HUES6 (cell line): ENCODE measurements at regions not wholly inside any gene's neighbourhood (a gene's known extent, or its start where the extent isn't known, plus 50 kb on each side); places are given as distances from the start of the nearest gene placed in this dataset.

Experiments
- H3K27ac ChIP-seq: 2 replicates; pipeline ENCODE4 v1.7.0; 2013; ENCODE audit warnings: low read depth, mild to moderate bottlenecking, low read length, inconsistent platforms
- H3K27me3 ChIP-seq: 2 replicates; pipeline ENCODE4 v1.6.1; 2013; ENCODE audit warnings: low read length; ENCODE audit not compliant: control insufficient read depth, insufficient read depth
- H3K36me3 ChIP-seq: 2 replicates; pipeline ENCODE4 v1.6.1; 2013; ENCODE audit warnings: low read length; ENCODE audit not compliant: control insufficient read depth, insufficient read depth
- H3K4me1 ChIP-seq: 2 replicates; pipeline ENCODE4 v1.6.1; 2013; ENCODE audit warnings: low read length; ENCODE audit not compliant: control insufficient read depth, insufficient read depth
- H3K4me3 ChIP-seq: 2 replicates; pipeline ENCODE4 v1.5.1; 2013; ENCODE audit warnings: low read depth, low read length
- H3K9ac ChIP-seq: one replicate; pipeline ENCODE4 v1.6.1; 2013; ENCODE audit warnings: mild to moderate bottlenecking, low read length
- H3K9me3 ChIP-seq: 2 replicates; pipeline ENCODE4 v1.6.1; 2013; ENCODE audit warnings: low read depth, low read length; ENCODE audit not compliant: control insufficient read depth, insufficient read depth

DNA sequence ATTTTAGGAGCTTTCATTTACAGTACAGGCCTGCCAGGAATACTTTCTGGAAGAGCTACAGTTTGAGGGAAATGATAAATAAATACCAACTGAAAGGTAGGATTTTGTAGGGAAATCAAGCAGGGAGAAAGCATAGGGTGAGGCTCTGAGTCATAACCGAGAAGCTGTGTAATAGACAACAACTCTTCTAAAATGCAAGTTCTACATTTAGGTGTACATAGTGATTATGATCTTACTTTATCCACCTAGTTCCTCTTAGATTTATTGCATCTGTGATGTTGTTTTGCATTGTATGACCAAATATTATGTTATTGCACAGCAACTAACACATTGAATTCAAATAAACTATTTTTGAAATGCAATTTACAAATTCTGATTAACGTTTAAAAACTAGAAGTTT, 819.3 kb downstream of the PLA2G4A start:
- Histone ChIP-seq H3K4me3 (no peak overlapping the region), H3K9me3 (no peaks in the 10 kb centered on the region), H3K27ac (no peak overlapping the region), H3K4me1 (no peaks in the 10 kb centered on the region), H3K27me3 (no peaks in the 10 kb centered on the region), H3K9ac (no peak overlapping the region), H3K36me3 (no peaks in the 10 kb centered on the region)

DNA sequence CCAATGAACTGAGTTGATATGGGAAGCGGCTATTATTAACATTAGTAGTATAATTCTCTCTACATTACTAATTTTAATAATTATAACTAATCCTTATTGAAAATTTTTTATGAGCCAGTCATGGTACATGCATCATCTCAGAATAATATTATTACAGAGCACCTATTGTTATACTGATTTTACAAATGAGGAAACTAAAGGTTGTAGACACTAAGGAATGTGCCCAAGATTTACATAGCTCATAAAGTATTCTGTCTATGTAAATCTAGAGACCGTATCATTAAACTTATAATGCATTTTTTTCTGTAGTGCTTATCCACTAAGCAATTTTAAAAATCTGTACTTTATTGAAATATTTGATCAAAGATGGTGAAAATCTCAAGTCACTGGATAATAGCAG, 825.9 kb downstream of the PLA2G4A start:
- no peak overlapping the region for H3K9ac ChIP-seq
- no peaks in the 10 kb centered on the region for H3K27me3 ChIP-seq
- H3K4me1 ChIP-seq, result no peaks in the 10 kb centered on the region
- H3K4me3 ChIP-seq, result no peak overlapping the region
- no peaks in the 10 kb centered on the region for H3K9me3 ChIP-seq
- H3K36me3 ChIP-seq, result no peaks in the 10 kb centered on the region
- H3K27ac ChIP-seq, result no peak overlapping the region

DNA sequence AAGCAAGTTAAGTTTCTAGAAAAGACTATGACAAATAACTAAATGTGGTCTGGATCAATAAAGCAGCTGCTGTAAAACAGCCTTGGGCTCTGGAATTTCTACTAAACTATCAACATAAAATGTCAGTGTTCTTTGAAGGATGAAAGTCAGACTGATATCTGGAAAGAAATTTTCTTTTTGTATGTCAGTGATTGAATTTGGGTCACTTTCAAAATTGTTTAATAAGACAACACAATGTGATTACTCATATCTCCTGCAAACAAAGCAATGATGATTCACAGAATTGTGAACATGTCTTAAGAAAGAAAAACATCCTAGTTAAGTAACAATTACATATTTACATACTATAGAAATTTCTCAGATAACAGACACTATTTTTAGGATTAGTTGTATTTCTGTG, 826.4 kb downstream of the PLA2G4A start:
- no peak overlapping the region for H3K27ac ChIP-seq
- no peaks in the 10 kb centered on the region for H3K27me3 ChIP-seq
- no peak overlapping the region for H3K9ac ChIP-seq
- H3K4me1 ChIP-seq, result no peaks in the 10 kb centered on the region
- no peaks in the 10 kb centered on the region for H3K36me3 ChIP-seq
- no peaks in the 10 kb centered on the region for H3K9me3 ChIP-seq
- H3K4me3 ChIP-seq, result no peak overlapping the region

DNA sequence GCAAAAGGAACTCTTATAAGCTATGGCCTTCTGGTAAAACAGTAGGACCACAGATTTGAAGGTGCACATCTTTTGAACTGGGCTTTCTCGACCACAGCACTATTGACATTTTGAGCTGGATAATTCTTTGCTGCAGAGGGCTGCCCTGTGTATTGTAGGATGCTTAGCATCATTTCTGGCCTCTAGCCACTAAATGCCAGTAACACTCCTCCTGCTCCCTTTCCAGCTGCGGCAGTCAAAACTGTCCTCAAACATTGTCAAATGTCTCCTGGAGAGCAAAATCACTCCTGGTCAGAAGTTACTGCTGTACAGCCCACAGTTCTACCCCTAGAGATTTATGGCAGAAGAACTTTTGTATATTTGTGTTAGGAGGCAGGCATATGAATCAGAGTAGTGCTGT, 836.7 kb downstream of the PLA2G4A start:
- no peak overlapping the region for H3K27ac ChIP-seq
- no peak overlapping the region for H3K9ac ChIP-seq
- no peaks in the 10 kb centered on the region for H3K36me3 ChIP-seq
- H3K4me3 ChIP-seq, result no peak overlapping the region
- no peaks in the 10 kb centered on the region for H3K4me1 ChIP-seq
- no peaks in the 10 kb centered on the region for H3K27me3 ChIP-seq
- H3K9me3 ChIP-seq, result no peaks in the 10 kb centered on the region

DNA sequence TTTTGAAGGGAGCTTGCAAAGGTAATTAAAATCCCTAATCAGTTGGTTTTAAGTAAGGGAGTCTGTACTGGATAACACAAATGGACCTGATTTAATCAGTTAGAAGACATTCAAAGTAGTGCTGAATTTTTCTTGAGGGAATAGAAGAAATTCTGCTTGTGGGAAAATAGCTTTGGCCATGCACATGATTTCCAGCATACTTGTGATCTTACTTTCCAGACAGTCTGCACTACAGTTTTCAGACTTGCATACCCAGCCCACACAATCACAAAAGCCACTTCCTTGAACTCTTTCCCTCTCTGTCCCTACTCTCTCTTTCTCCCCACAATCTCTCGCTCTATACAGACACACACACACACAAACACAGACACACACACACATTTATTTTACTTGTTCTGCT, 852.1 kb downstream of the PLA2G4A start:
- Histone ChIP-seq H3K9me3 (no peaks in the 10 kb centered on the region), H3K4me1 (no peaks in the 10 kb centered on the region), H3K27ac (no peak overlapping the region), H3K4me3 (no peak overlapping the region), H3K27me3 (no peaks in the 10 kb centered on the region), H3K36me3 (no peaks in the 10 kb centered on the region), H3K9ac (no peak overlapping the region)

DNA sequence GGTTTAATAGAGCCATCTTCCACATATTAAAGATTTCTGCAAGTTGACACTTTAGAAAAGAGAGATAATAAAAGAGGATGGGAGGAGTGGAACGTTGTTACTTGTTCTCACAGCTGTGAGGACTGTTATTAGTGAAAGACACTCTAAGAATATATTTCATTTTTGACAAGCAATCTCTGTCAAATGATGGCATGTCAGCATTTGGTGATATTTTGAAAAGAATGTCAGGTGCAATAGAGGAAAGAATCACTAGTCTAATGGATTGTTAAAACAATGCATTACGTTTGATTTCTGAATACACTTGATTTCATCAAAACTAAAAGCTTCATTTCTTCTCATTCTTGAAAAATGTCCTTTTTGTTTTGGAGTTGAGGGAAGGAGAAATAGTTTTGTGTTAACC, 853.4 kb downstream of the PLA2G4A start:
- no peaks in the 10 kb centered on the region for H3K27me3 ChIP-seq
- no peak overlapping the region for H3K9ac ChIP-seq
- H3K27ac ChIP-seq, result no peak overlapping the region
- no peaks in the 10 kb centered on the region for H3K4me1 ChIP-seq
- no peak overlapping the region for H3K4me3 ChIP-seq
- no peaks in the 10 kb centered on the region for H3K9me3 ChIP-seq
- no peaks in the 10 kb centered on the region for H3K36me3 ChIP-seq

DNA sequence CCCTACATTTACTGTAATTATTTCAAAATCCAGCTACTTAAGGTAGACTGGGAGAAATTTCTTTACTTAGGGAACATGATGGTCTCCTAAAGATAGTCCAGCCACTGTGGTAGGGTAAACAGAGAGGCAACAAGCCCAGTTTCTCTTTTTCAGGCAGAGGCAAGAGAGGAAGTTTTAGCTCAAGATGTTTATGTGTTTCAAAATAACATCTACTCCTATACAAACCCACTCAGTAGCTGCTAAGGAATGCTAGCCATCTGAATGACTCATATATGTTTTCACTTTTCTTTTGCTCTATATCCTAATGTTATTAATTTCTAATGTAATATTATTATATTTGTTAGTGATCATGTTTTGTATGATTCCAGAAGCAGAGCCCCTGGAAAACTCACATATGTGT, 856.6 kb downstream of the PLA2G4A start:
- no peaks in the 10 kb centered on the region for H3K9me3 ChIP-seq
- no peaks in the 10 kb centered on the region for H3K27me3 ChIP-seq
- H3K4me3 ChIP-seq, result no peak overlapping the region
- H3K9ac ChIP-seq, result no peak overlapping the region
- no peaks in the 10 kb centered on the region for H3K4me1 ChIP-seq
- no peak overlapping the region for H3K27ac ChIP-seq
- H3K36me3 ChIP-seq, result no peaks in the 10 kb centered on the region

DNA sequence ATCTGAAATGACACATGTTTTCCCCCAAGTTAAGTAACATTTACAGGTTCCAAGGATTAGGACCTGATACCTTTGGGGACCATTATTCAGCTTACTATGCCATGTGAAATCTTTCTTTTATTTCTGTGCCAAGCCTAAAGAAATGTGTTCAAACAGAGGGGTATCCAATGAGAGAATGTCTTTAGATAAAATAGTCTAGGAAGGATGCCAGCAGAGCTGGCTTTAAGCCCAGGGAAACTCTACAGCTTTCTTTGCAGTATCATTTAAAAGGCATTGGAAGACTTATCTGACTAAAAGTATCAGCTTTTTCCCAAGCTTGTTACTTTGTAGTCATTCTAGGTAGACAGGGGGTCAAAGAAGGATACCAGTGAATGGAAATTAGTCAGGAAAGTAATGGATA, 860.4 kb downstream of the PLA2G4A start:
- H3K9me3 ChIP-seq, result no peaks in the 10 kb centered on the region
- no peak overlapping the region for H3K4me3 ChIP-seq
- no peaks in the 10 kb centered on the region for H3K27me3 ChIP-seq
- no peak overlapping the region for H3K9ac ChIP-seq
- H3K27ac ChIP-seq, result no peak overlapping the region
- H3K4me1 ChIP-seq, result no peaks in the 10 kb centered on the region
- H3K36me3 ChIP-seq, result no peaks in the 10 kb centered on the region

DNA sequence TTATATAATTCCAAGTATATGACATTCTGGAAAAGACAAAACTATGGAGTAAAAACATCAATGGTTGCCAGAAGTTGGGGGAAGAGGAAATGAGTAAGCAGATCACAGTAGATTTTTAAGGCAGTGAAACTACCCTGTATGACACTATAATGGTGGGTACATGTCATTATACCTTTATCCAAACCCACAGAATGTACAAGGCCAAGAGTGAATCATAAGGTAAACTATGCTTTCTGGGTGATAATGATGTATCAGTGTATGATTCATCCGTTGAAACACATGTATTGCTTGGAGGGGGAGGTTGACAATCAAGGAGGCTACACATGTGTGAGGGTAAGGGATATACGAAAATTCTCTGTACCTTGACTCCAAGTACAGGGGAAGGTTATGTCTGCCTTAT, 862.7 kb downstream of the PLA2G4A start:
- H3K9me3 ChIP-seq, result no peaks in the 10 kb centered on the region
- H3K27ac ChIP-seq, result no peak overlapping the region
- H3K36me3 ChIP-seq, result no peaks in the 10 kb centered on the region
- no peak overlapping the region for H3K9ac ChIP-seq
- no peak overlapping the region for H3K4me3 ChIP-seq
- no peaks in the 10 kb centered on the region for H3K27me3 ChIP-seq
- H3K4me1 ChIP-seq, result no peaks in the 10 kb centered on the region

DNA sequence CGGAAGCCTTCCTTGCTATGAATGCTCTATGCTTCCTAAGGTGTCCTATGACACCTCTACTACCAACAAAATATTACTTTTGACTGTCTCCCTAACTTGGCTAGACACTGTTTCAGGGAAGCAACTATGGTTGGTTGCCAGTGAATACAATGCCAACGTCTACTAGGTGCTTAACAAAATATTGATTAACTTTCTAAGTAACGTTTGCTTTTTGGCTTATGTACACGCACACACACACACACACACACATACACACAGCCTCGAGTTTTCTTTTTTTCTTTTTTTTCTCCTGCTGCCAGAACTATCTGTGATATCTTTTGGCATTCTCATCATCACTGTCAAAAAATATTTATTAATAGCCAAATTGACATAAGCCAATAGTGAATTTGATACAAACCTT, 864.0 kb downstream of the PLA2G4A start:
- Histone ChIP-seq H3K36me3 (no peaks in the 10 kb centered on the region), H3K27me3 (no peaks in the 10 kb centered on the region), H3K9me3 (no peaks in the 10 kb centered on the region), H3K4me1 (no peaks in the 10 kb centered on the region), H3K9ac (no peak overlapping the region), H3K27ac (no peak overlapping the region), H3K4me3 (no peak overlapping the region)

DNA sequence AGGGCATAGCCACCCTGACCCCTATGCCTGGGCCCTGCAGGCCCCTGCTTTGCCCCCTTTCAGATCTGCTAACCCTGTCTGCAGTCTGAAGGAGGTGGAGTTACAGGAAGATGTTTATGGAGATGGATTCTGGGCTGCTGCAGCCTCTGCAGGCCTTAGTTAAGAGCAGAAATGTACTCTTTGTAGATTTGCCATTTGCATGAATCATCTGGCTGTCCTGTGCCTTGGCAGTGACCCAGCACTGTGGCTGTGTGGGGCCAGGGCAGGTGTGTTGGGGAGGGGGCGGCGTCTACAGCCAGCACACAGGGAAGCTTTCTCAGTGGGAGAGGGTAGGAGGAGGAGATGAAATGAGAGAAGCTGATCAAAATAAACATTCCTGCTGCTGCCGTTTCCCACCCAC, 867.3 kb downstream of the PLA2G4A start:
- no peaks in the 10 kb centered on the region for H3K9me3 ChIP-seq
- H3K27me3 ChIP-seq, result no peaks in the 10 kb centered on the region
- no peak overlapping the region for H3K27ac ChIP-seq
- no peaks in the 10 kb centered on the region for H3K36me3 ChIP-seq
- no peak overlapping the region for H3K4me3 ChIP-seq
- no peak overlapping the region for H3K9ac ChIP-seq
- no peaks in the 10 kb centered on the region for H3K4me1 ChIP-seq
